GM23248 (cell line): ENCODE measurements at regions not wholly inside any gene's neighbourhood (a gene's known extent, or its start where the extent isn't known, plus 50 kb on each side); places are given as distances from the start of the nearest gene placed in this dataset.

Experiments used
- EZH2 ChIP-seq: fragments of 200-600 bp; sonication (generic); IDR thresholded peaks from 2 replicates; pipeline ENCODE4 v1.6.1; 2018; ENCODE audit warnings: antibody characterized with exemption, mild to moderate bottlenecking; ENCODE audit not compliant: insufficient read depth, poor library complexity, severe bottlenecking
- EZH2phosphoT487 ChIP-seq: fragments of 200-600 bp; sonication (generic); IDR thresholded peaks from 2 replicates; pipeline ENCODE4 v1.6.1; 2018; ENCODE audit warnings: antibody characterized with exemption, moderate library complexity, mild to moderate bottlenecking, low read depth; ENCODE audit not compliant: insufficient read depth

DNA sequence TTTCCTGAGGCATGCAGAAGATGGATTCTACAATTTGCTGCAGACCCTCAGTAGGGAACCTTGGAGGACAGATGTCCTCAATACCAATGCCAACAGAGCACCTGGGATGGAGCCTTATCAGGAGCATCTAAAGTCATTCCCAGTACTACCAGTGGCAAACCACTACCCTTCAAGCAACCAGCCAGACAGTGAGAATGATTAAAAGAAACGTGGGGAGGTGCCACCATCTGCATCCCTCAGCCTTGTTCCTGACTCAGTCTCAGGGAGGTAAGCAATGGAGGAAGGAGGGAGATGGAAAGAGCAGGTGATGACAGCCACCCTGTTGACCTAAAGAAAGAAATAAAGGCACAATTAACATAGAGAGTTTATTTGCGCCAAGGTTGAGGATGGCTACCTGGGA lies 175.2 kb upstream of the GRIN2B start:
- TF ChIP-seq EZH2phosphoT487, result no peak
- no peak for TF ChIP-seq EZH2
